Endothelial cell of umbilical vein (primary cell): ENCODE measurements at regions not wholly inside any gene's neighbourhood (a gene's known extent, or its start where the extent isn't known, plus 50 kb on each side); places are given as distances from the start of the nearest gene placed in this dataset.

Experiments used
- FOS ChIP-seq: IDR thresholded peaks from 2 replicates; pipeline ENCODE4 v1.6.1; 2011; ENCODE audit warnings: mild to moderate bottlenecking, low read length, moderate library complexity, borderline replicate concordance; ENCODE audit not compliant: insufficient read depth
- POLR2A ChIP-seq: IDR thresholded peaks from 2 replicates; pipeline ENCODE4 v1.6.1; 2012; ENCODE audit warnings: low read depth, mild to moderate bottlenecking, control low read depth, low read length
- TF ChIP-seq, protein P1 (sequence below), 2 donors: IDR thresholded peaks; 1 replicate in 1 of 2; 2 replicates in 1 of 2; pipeline ENCODE4 v1.5.1; 2011; ENCODE audit warnings: low read length in 2 of 2, mild to moderate bottlenecking in 2 of 2, moderate library complexity in 2 of 2, control low read depth in 1 of 2, inconsistent platforms in 1 of 2, low read depth in 1 of 2; ENCODE audit not compliant: insufficient read depth in 1 of 2; ENCODE audit errors: extremely low read depth in 1 of 2

DNA sequence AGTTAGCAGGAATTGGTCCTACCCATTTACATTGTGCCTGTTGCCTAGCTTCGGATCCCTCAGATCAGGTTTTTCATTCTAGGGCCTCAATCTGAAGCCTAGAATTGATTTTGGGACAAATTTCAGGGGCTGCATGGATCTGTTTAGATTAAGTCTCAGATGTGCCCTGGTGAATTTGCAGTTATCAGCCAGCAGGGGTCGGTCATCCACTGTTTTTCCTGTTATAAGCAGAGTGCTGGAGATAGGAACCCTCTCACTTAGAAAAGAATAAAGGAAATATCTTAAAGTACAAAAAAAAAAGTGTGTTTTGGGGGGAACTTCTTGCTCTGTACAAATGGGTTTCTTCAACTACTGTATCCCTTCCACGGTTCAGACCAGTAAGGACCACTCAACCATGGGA is 212.5 kb downstream of the BCHE start:
- TF ChIP-seq, protein P1, sequence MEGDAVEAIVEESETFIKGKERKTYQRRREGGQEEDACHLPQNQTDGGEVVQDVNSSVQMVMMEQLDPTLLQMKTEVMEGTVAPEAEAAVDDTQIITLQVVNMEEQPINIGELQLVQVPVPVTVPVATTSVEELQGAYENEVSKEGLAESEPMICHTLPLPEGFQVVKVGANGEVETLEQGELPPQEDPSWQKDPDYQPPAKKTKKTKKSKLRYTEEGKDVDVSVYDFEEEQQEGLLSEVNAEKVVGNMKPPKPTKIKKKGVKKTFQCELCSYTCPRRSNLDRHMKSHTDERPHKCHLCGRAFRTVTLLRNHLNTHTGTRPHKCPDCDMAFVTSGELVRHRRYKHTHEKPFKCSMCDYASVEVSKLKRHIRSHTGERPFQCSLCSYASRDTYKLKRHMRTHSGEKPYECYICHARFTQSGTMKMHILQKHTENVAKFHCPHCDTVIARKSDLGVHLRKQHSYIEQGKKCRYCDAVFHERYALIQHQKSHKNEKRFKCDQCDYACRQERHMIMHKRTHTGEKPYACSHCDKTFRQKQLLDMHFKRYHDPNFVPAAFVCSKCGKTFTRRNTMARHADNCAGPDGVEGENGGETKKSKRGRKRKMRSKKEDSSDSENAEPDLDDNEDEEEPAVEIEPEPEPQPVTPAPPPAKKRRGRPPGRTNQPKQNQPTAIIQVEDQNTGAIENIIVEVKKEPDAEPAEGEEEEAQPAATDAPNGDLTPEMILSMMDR (IDR thresholded peaks at IDR 0.05; ENCODE audit: extremely low read depth in 1 of 2, insufficient read depth in 1 of 2, low read depth in 1 of 2, low read length in 2 of 2): peak; percentile 24 to 43
- no peak for TF ChIP-seq FOS
- TF ChIP-seq POLR2A: no peak
